HG03064 (cell line): ENCODE measurements at regions not wholly inside any gene's neighbourhood (a gene's known extent, or its start where the extent isn't known, plus 50 kb on each side); places are given as distances from the start of the nearest gene placed in this dataset.
"Not testable (repeated sequence)": the region's sequence is repeated elsewhere in the genome, so short reads cannot be mapped to it uniquely, and the experiment has no call there.

Source experiments
- ATAC-seq: cut with Tn5 transposase; IDR thresholded peaks from one replicate; pipeline ENCODE4 v1.9.1; 2021; ENCODE audit warnings: low read depth; ENCODE audit not compliant: unreplicated experiment

DNA sequence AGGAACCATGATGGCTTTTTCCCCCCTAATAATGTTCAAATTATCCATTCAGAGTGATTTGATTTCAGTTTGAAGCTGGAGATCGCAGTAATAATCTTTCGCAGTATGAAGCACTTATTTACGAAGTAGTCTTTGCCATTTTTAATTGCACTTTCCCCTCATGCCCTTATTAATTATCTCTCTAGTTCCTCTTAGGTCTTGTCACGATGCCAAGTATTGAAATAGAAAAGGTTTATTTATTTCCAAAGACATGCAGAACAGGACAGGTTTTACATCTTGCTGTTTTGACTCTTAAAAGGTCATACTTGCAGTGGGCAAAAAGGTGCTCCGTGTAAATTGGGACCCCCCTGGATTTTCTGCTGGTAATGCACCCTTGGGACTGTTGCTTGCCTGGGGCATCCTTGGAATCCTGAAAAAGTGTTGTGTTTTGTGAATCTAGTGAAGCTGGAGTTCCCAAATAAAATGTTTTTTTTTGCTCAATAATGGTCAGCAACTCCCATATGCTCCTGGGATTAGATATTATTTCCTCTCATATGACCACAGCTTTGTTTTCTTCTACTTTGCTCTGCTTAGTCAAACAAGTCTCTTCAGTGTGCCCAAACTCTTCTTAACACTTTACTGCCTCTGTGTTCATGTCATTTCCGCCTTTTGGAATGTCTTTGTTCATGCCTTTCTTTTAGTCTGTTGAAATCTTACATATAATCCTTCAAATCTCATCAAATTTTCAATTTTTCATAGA is 278.3 kb downstream of the TMEM38B start:
- ATAC-seq = no peak

DNA sequence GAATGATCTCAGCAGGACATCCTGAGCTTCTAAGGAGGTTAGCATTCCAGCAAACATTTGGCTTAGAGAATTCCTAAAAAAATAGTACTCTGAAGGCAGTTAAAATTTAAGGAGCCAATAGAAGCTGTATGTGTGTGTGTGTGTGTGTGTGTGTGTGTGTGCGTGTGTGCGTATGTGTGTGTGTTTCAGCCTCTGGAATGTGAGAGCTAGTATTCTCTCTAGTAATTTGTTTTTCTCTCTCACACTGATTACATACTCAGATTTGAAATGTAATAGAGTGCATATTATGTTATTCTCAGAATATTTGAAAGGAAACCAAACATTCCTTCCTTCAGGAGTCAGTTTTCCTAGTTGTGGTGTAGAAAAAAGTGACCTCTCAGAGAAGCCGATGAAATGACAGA is 279.6 kb downstream of the TMEM38B start:
- no peak for ATAC-seq

GRCh38 chr9:105975886-105976645 is 281.7 kb downstream of the TMEM38B start:
- ATAC-seq = no peak

DNA sequence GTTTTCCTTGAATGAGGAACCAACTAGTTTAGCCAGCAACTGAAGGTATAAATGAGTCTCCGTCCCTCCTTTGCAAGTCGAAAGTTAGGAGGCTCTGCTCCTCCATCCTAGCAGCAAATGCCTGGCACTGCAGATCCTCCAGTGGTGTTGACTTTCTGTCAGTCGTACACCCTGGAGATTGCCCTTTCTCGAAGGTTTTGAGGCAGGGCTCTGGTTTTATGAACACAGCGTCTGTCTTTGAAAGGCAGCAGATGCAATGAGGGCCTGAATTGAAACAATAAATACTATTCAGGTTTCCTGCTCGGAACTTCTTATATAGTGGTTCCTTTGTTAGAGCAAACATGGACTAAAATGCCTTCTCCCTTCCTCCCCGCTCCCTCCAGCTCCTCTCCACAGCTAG is 284.0 kb downstream of the TMEM38B start:
- no peak for ATAC-seq

- ATAC-seq = no peak
These were observed 284.5 kb downstream of the TMEM38B start for GRCh38 chr9:105978826-105979225.

- ATAC-seq = no peak
These were observed 284.9 kb downstream of the TMEM38B start for GRCh38 chr9:105979290-105979689.

DNA sequence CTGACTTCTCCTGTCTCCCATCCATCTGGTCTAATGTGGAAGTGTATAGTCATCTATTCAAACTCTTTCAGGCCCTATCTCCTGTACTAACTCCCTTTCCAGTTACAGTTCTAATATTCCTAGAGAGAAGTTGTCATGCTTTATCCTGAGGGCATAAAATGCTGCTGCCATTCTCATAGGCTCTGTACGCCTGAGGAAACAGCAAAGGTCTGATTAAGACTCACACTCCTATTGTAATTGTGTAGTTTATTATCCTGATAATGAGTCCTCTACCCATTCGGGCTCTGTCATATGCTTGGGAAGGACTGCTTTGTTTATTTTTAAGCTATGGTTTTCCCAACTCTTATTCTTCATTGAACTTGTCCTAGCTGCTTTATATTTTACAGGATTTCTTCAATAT is 290.4 kb downstream of the TMEM38B start:
- no peak for ATAC-seq

GRCh38 chr9:105993116-105993854 is 298.9 kb downstream of the TMEM38B start:
- no peak for ATAC-seq

GRCh38 chr9:105993921-105994715 is 299.8 kb downstream of the TMEM38B start:
- no peak for ATAC-seq

GRCh38 chr9:105994970-105995369 is 300.6 kb downstream of the TMEM38B start:
- no peak for ATAC-seq

DNA sequence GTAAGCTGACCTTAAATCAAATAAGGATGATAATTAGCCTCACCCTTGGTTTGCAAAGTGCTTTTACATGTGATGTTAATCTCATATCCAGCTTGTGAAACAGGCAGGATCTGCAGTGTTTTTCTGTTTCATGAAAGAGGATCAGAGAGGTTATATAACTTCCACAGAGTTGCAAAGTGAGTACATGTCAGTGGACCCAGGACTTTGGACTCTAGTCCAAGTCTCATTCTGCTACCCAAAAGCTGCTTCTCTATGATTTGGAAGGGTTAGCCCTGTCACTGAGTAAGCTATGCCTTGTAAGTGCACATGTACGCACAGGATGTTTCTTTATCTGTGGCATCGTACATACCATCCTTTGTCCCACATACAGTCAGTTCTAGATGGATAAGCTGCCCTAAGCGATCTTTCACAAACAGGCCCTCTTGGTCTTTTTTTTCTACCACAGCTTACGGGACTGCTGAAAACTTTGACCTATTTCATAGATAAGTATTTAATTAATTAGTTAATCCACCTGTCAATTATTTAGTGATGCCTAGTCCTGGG is 322.9 kb downstream of the TMEM38B start:
- no peak for ATAC-seq

DNA sequence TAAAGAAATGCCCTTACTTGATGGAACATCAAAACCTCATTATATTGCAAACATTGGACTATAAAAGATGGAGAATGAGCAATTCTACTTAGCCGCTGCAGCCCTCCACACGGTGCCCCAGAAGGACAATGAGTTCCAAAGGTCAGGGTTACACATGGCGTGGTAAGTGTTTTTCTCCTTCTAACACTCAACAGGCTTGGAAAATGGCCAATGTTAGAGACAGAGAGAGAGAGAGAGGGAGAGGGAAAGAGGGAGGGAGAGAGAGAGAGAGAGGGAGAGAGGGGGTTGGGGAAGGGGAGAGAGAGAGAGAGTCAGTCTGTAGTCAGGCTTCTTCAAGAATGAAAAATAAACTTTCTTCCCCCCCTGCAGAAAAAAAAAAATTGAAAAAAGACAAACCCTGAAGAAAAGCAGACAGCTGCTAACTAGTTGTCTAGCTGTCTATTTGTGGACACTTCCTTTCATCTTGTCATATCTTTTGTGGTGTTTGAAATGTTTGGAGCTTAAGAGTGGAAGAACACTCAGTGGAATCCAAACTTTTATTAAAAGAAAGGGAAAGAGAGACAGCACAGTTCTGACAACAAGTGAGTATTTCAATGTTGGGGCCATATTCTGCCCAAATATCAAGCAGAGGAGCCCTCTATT is 324.8 kb downstream of the TMEM38B start:
- no peak for ATAC-seq

GRCh38 chr9:106019702-106020101 is 325.4 kb downstream of the TMEM38B start:
- no peak for ATAC-seq

DNA sequence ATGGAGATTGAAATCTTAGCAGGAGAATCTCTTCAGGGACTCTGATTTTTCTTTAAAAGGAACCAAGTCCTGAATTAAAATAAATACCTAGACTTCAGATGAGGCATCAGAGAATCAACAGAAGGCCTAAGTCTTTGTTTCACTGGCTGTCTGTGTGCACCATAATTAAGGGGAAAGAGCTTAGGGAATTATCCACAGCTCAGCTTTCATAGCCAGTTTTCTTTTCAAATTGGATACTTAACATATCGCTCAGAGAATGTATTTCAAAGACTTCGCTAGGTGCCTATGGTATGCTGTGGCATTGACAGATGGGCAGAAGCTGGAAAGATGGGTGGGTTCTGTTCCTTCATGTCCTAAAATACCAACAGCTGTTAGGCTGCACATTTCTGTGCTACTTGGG is 325.8 kb downstream of the TMEM38B start:
- ATAC-seq = no peak

DNA sequence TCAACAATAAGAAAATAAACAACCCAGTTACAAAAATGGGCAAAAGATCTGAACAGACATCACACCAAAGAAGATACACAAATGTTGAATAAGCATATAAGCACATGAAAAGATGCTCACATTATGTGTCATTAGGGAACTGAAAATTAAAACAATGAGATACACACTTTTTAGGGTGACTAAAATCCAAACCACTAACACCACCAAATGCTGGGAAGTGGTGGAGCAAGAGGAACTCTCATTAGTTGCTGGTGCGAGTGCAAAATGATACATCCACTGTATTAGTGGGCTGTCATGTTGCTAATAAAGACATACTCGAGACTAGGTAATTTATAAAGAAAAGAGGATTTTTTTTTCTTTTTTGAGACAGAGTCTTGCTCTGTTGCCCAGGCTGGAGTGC is 329.1 kb downstream of the TMEM38B start:
- ATAC-seq = no peak

DNA sequence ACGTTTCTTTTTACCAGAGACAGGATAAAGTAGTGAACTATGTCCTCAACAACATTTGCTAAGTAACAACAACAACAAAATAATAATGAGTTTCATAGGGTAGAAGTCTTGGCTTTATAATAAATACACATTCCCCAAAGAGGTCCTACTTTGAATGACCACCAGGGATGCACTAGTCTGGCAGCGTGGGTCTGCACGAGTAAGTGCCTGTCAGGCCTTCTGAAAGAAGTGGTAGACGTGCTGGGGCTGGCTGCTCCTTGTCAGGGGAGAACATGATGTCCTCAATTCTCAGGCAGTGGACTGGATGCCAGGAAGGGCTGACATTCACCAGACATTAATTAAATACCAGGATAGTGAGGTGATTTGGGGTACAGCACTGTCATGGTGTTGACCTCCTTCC is 331.1 kb downstream of the TMEM38B start:
- ATAC-seq = no peak

GRCh38 chr9:106030146-106030545 is 335.8 kb downstream of the TMEM38B start:
- not testable (repeated sequence) for ATAC-seq

GRCh38 chr9:106032978-106033377 is 338.6 kb downstream of the TMEM38B start:
- ATAC-seq = no peak

GRCh38 chr9:106035806-106036205 is 341.5 kb downstream of the TMEM38B start:
- no peak for ATAC-seq
